Right atrium auricular region (tissue), 2 donors: ENCODE measurements at regions not wholly inside any gene's neighbourhood (a gene's known extent, or its start where the extent isn't known, plus 50 kb on each side); places are given as distances from the start of the nearest gene placed in this dataset.

ENCODE experiments used
- DNase-seq: peaks from one replicate; pipeline ENCODE4 v3.0.0-alpha.2; 2019; ENCODE audit warnings: low spot score
- H3K27ac ChIP-seq, 2 donors: fragments of 200-600 bp; sonication (generic); 1 replicate in 1 of 2; 2 replicates in 1 of 2; pipeline ENCODE4 v1.5.1; 2016 to 2019
- H3K27me3 ChIP-seq, 2 donors: fragments of 200-600 bp; sonication (generic); one replicate each; pipeline versions ENCODE4 v1.5.1 to v1.6.0; 2017 to 2019
- H3K36me3 ChIP-seq: fragments of 200-600 bp; sonication (generic); one replicate; pipeline ENCODE4 v1.5.1; 2016
- H3K4me1 ChIP-seq, 2 donors: fragments of 200-600 bp; sonication (generic); one replicate each; pipeline versions ENCODE4 v1.5.1 to v1.6.0; 2017 to 2019
- H3K4me3 ChIP-seq, 2 donors: fragments of 200-600 bp; sonication (generic); 1 replicate in 1 of 2; 2 replicates in 1 of 2; pipeline ENCODE4 v1.5.1; 2017 to 2019; ENCODE audit warnings: mild to moderate bottlenecking in 1 of 2, moderate library complexity in 1 of 2
- H3K9me3 ChIP-seq, 2 donors: fragments of 200-600 bp; sonication (generic); one replicate each; pipeline ENCODE4 v1.5.1; 2019
- CTCF ChIP-seq, 2 donors: fragments of 200-600 bp; sonication (generic); IDR thresholded peaks; one replicate each; pipeline ENCODE4 v1.5.1; 2019; ENCODE audit warnings: antibody characterized with exemption in 2 of 2

GRCh38 chr6:90701146-90701781, 114.4 kb upstream of the MAP3K7 start:
- Histone ChIP-seq H3K4me1 (no peaks in the 10 kb centered on the region), H3K36me3 (no peaks in the 10 kb centered on the region), H3K27ac (no peak overlapping the region), H3K27me3 (no peaks in the 10 kb centered on the region), H3K4me3 (no peak overlapping the region), H3K9me3 (peaks cover 0 to 2% of the 10 kb centered on the region in 2 donors)
- TF ChIP-seq CTCF (IDR thresholded peaks at IDR 0.05) = no peak
- DNase-seq = no peak

- Histone ChIP-seq H3K4me1 (no peaks in the 10 kb centered on the region), H3K9me3 (peaks cover 0 to 10% of the 10 kb centered on the region in 2 donors), H3K36me3 (no peaks in the 10 kb centered on the region), H3K4me3 (no peak overlapping the region), H3K27ac (no peak overlapping the region), H3K27me3 (no peaks in the 10 kb centered on the region)
- TF ChIP-seq CTCF (IDR thresholded peaks at IDR 0.05) = no peak
- no peak for DNase-seq
These were observed 108.4 kb upstream of the MAP3K7 start for GRCh38 chr6:90695316-90695715.

- Histone ChIP-seq H3K4me1 (no peaks in the 10 kb centered on the region), H3K9me3 (peaks cover 0 to 10% of the 10 kb centered on the region in 2 donors), H3K27ac (no peak overlapping the region), H3K36me3 (no peaks in the 10 kb centered on the region), H3K4me3 (no peak overlapping the region), H3K27me3 (no peaks in the 10 kb centered on the region)
- no peak for TF ChIP-seq CTCF (IDR thresholded peaks at IDR 0.05)
- no peak for DNase-seq
These were observed 107.9 kb upstream of the MAP3K7 start for GRCh38 chr6:90694802-90695201.

- Histone ChIP-seq H3K4me1 (no peaks in the 10 kb centered on the region), H3K36me3 (no peaks in the 10 kb centered on the region), H3K9me3 (peaks cover 0 to 10% of the 10 kb centered on the region in 2 donors)
These were observed 105.0 kb upstream of the MAP3K7 start for GRCh38 chr6:90691823-90692222.

GRCh38 chr6:90689172-90689571, 102.3 kb upstream of the MAP3K7 start:
- no peaks in the 10 kb centered on the region for H3K36me3 ChIP-seq
- no peaks in the 10 kb centered on the region for H3K4me1 ChIP-seq
- H3K9me3 ChIP-seq = no peaks in the 10 kb centered on the region
- no peak for DNase-seq
- H3K4me3 ChIP-seq = no peak overlapping the region
- H3K27ac ChIP-seq = no peak overlapping the region
- no peaks in the 10 kb centered on the region for H3K27me3 ChIP-seq
- no peak for TF ChIP-seq CTCF (IDR thresholded peaks at IDR 0.05)

More at GRCh38 chr6:90691823-90692222, 105.0 kb upstream of the MAP3K7 start:
- DNase-seq = no peak
- no peak overlapping the region for H3K27ac ChIP-seq
- no peak for TF ChIP-seq CTCF (IDR thresholded peaks at IDR 0.05)
- H3K4me3 ChIP-seq = no peak overlapping the region
- H3K27me3 ChIP-seq = no peaks in the 10 kb centered on the region
